ENCODE measurements at regions not wholly inside any gene's neighbourhood (a gene's known extent, or its start where the extent isn't known, plus 50 kb on each side); places are given as distances from the start of the nearest gene placed in this dataset.

DNA sequence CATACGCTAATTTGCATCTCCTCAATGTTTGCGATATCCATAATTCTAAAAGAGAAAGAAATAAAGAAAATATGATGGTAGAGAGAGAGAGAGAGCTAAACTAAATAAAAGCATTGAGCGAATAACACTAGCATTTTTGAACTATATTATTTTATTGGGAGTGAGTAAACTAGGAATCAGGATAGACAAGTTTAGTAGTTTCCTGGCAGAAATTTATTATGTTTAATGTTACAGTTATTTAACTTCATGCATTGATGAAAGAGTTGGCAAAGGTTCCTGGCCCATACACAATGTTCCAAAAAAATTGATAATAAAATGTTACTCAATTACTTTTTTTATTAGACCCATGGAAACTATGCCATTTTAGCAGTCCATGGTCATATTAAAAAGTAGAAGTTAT is 1708.2 kb upstream of the CDH6 start:
- TF ChIP-seq POLR2AphosphoS5 (IDR thresholded peaks at IDR 0.05), result no peak
- TF ChIP-seq, protein P1, sequence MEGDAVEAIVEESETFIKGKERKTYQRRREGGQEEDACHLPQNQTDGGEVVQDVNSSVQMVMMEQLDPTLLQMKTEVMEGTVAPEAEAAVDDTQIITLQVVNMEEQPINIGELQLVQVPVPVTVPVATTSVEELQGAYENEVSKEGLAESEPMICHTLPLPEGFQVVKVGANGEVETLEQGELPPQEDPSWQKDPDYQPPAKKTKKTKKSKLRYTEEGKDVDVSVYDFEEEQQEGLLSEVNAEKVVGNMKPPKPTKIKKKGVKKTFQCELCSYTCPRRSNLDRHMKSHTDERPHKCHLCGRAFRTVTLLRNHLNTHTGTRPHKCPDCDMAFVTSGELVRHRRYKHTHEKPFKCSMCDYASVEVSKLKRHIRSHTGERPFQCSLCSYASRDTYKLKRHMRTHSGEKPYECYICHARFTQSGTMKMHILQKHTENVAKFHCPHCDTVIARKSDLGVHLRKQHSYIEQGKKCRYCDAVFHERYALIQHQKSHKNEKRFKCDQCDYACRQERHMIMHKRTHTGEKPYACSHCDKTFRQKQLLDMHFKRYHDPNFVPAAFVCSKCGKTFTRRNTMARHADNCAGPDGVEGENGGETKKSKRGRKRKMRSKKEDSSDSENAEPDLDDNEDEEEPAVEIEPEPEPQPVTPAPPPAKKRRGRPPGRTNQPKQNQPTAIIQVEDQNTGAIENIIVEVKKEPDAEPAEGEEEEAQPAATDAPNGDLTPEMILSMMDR (IDR thresholded peaks at IDR 0.05), result no peak
